Neural cell (in vitro differentiated cells): ENCODE measurements at regions not wholly inside any gene's neighbourhood (a gene's known extent, or its start where the extent isn't known, plus 50 kb on each side); places are given as distances from the start of the nearest gene placed in this dataset.

Experiments used
- CTCF ChIP-seq: fragments of 450-650 bp; IDR thresholded peaks from 2 replicates; pipeline ENCODE4 v1.5.1; 2014; ENCODE audit warnings: antibody characterized with exemption, mild to moderate bottlenecking, moderate library complexity; ENCODE audit not compliant: poor library complexity, severe bottlenecking
- EP300 ChIP-seq: fragments of 450-650 bp; conservative IDR thresholded peaks from 2 replicates; pipeline ENCODE4 v1.6.1; 2014; ENCODE audit warnings: antibody characterized with exemption, mild to moderate bottlenecking, moderate library complexity; ENCODE audit not compliant: poor library complexity, severe bottlenecking
- EZH2 ChIP-seq: fragments of 200-600, 300-800 bp; shearing (Covaris generic), sonication (generic); IDR thresholded peaks from 2 replicates; pipeline ENCODE4 v1.6.1; 2014; ENCODE audit warnings: antibody characterized with exemption, low read length, borderline replicate concordance, mild to moderate bottlenecking; ENCODE audit not compliant: insufficient read depth, poor library complexity, severe bottlenecking
- MXI1 ChIP-seq: fragments of 450-650 bp; conservative IDR thresholded peaks from 2 replicates; pipeline ENCODE4 v1.6.1; 2014; ENCODE audit warnings: antibody characterized with exemption, mild to moderate bottlenecking; ENCODE audit not compliant: poor library complexity, severe bottlenecking
- POLR2AphosphoS5 ChIP-seq: IDR thresholded peaks from 2 replicates; pipeline ENCODE4 v1.6.1; 2012
- RAD21 ChIP-seq: fragments of 450-650 bp; conservative IDR thresholded peaks from 2 replicates; pipeline ENCODE4 v1.6.1; 2014; ENCODE audit warnings: antibody characterized with exemption, mild to moderate bottlenecking, moderate library complexity
- REST ChIP-seq: IDR thresholded peaks from 2 replicates; pipeline ENCODE4 v1.6.1; 2012; ENCODE audit warnings: borderline replicate concordance
- SMC3 ChIP-seq: fragments of 450-650 bp; conservative IDR thresholded peaks from 2 replicates; pipeline ENCODE4 v1.6.1; 2014; ENCODE audit warnings: antibody characterized with exemption, mild to moderate bottlenecking, moderate library complexity; ENCODE audit not compliant: poor library complexity
- TAF1 ChIP-seq: IDR thresholded peaks from 2 replicates; pipeline ENCODE4 v1.6.1; 2012; ENCODE audit warnings: low read depth

- TF ChIP-seq CTCF = no peak
- TF ChIP-seq MXI1 = no peak
- TF ChIP-seq RAD21 = no peak
- TF ChIP-seq EP300 = no peak
- TF ChIP-seq POLR2AphosphoS5 = no peak
- TF ChIP-seq EZH2 = no peak
- no peak for TF ChIP-seq REST
- no peak for TF ChIP-seq TAF1
- TF ChIP-seq SMC3 = no peak
These were observed 1437.2 kb downstream of the LRFN5 start for GRCh38 chr14:43043850-43044249.
